PC-9 (cell line): ENCODE measurements at regions not wholly inside any gene's neighbourhood (a gene's known extent, or its start where the extent isn't known, plus 50 kb on each side); places are given as distances from the start of the nearest gene placed in this dataset.

Source experiments
- BruUV-seq: library from RNA; stranded (reverse); fragments of 400-500 nt; replicated peaks from 2 replicates; lab custom pipeline; 2021; lab: Mats Ljungman, UMichigan
- CTCF ChIA-PET: fragments of 300-600 bp; sonication (Branson Sonifier 250); formaldehyde crosslinking; loops from one replicate; lab custom pipeline; 2022; ENCODE audit warnings: antibody characterized with exemption; lab: Charles Lee
- POLR2A ChIA-PET: fragments of 300-600 bp; sonication (Branson Sonifier 250); formaldehyde crosslinking; loops from one replicate; lab custom pipeline; 2022; ENCODE audit warnings: antibody characterized with exemption; ENCODE audit not compliant: unreplicated experiment; lab: Charles Lee
- DNase-seq, 2 experiments: peaks; one replicate each; pipeline versions ENCODE4 v3.0.0 to v3.0.0-alpha.2; 2015 to 2022; ENCODE audit warnings: mixed read lengths in 1 of 2
- H2AFZ ChIP-seq: fragments of 200-600 bp; sonication (generic); 2 replicates; pipeline ENCODE4 v1.8.1; 2017; ENCODE audit warnings: antibody characterized with exemption
- H3F3A ChIP-seq: fragments of 200-600 bp; sonication (generic); 2 replicates; pipeline ENCODE4 v1.8.1; 2017; ENCODE audit warnings: antibody characterized with exemption, mild to moderate bottlenecking, low read depth; ENCODE audit not compliant: insufficient read depth
- H3K27ac ChIP-seq: fragments of 200-600 bp; sonication (generic); 2 replicates; pipeline ENCODE4 v1.6.1; 2016; ENCODE audit warnings: mixed run types
- H3K27me3 ChIP-seq: fragments of 200-600 bp; sonication (generic); 2 replicates; pipeline ENCODE4 v1.6.1; 2016; ENCODE audit warnings: low read depth, mixed run types; ENCODE audit not compliant: insufficient read depth
- H3K36me3 ChIP-seq: fragments of 200-600 bp; sonication (generic); 2 replicates; pipeline ENCODE4 v1.6.1; 2016; ENCODE audit warnings: low read depth, mixed run types
- H3K4me1 ChIP-seq: fragments of 200-600 bp; sonication (generic); replicated peaks from 2 replicates; pipeline ENCODE4 v1.6.1; 2016; ENCODE audit warnings: mixed run types; ENCODE audit not compliant: insufficient read depth
- H3K4me2 ChIP-seq: fragments of 200-600 bp; sonication (generic); 2 replicates; pipeline ENCODE4 v1.6.1; 2017; ENCODE audit warnings: mixed run types
- H3K4me3 ChIP-seq: fragments of 200-600 bp; sonication (generic); 2 replicates; pipeline ENCODE4 v1.6.1; 2016; ENCODE audit warnings: mixed run types
- H3K79me2 ChIP-seq: fragments of 200-600 bp; sonication (generic); 2 replicates; pipeline ENCODE4 v1.6.1; 2017; ENCODE audit warnings: low read depth, mixed run types
- H3K9me2 ChIP-seq: fragments of 200-600 bp; sonication (generic); 2 replicates; pipeline ENCODE4 v1.8.1; 2017; ENCODE audit warnings: mild to moderate bottlenecking; ENCODE audit not compliant: insufficient read depth
- H3K9me3 ChIP-seq: fragments of 200-600 bp; sonication (generic); 2 replicates; pipeline ENCODE4 v1.8.1; 2016; ENCODE audit warnings: low read depth; ENCODE audit not compliant: insufficient read depth
- H4K20me1 ChIP-seq: fragments of 200-600 bp; sonication (generic); 2 replicates; pipeline ENCODE4 v1.8.1; 2017; ENCODE audit not compliant: insufficient read depth
- EZH2 ChIP-seq: fragments of 200-600 bp; sonication (generic); IDR thresholded peaks from 2 replicates; pipeline ENCODE4 v1.8.0; 2017; ENCODE audit warnings: antibody characterized with exemption, low read depth
- intact Hi-C: fragments of 100-400 bp; cut with micrococcal nuclease; formaldehyde crosslinking; loops from one replicate; pipeline ENCODE4 v1.10.0; 2022; ENCODE audit not compliant: unreplicated experiment
- TF ChIP-seq, protein P1 (sequence below): fragments of 200-600 bp; sonication (generic); conservative IDR thresholded peaks from 2 replicates; pipeline ENCODE4 v1.6.1; 2017; ENCODE audit warnings: mixed run types, antibody characterized with exemption, mild to moderate bottlenecking, moderate library complexity

DNA sequence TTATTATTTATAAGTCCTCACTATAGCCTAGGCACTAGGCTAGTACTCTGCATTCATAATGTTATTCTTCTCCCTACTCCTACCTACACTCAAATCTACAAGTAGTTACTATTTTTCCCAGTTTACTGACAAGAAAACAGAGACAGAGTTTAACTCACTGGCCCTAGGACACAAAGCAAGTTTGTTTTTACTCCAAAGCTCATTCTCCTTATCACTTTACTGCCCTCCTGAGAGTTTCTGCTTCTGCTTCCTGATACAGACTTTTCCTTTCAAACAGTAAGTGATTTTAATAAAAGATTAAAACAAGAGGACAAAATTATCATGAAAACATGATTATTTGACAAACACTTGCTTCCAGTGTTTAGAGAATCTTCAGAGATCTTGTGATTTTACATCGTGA is 60.6 kb upstream of the CADPS start:
- Histone ChIP-seq H2AFZ (no peak overlapping the region), H3K79me2 (no peaks in the 10 kb centered on the region), H3K27ac (no peak overlapping the region), H3F3A (no peaks in the 10 kb centered on the region), H3K4me2 (no peak overlapping the region), H3K27me3 (no peaks in the 10 kb centered on the region), H3K9me3 (no peaks in the 10 kb centered on the region), H3K36me3 (no peaks in the 10 kb centered on the region), H4K20me1 (no peaks in the 10 kb centered on the region), H3K4me3 (no peak overlapping the region), H3K9me2 (no peaks in the 10 kb centered on the region), H3K4me1 (no peaks in the 10 kb centered on the region)
- POLR2A ChIA-PET = no interaction called here
- TF ChIP-seq EZH2 = no peak
- TF ChIP-seq, protein P1, sequence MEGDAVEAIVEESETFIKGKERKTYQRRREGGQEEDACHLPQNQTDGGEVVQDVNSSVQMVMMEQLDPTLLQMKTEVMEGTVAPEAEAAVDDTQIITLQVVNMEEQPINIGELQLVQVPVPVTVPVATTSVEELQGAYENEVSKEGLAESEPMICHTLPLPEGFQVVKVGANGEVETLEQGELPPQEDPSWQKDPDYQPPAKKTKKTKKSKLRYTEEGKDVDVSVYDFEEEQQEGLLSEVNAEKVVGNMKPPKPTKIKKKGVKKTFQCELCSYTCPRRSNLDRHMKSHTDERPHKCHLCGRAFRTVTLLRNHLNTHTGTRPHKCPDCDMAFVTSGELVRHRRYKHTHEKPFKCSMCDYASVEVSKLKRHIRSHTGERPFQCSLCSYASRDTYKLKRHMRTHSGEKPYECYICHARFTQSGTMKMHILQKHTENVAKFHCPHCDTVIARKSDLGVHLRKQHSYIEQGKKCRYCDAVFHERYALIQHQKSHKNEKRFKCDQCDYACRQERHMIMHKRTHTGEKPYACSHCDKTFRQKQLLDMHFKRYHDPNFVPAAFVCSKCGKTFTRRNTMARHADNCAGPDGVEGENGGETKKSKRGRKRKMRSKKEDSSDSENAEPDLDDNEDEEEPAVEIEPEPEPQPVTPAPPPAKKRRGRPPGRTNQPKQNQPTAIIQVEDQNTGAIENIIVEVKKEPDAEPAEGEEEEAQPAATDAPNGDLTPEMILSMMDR = no peak
- CTCF ChIA-PET = no interaction called here
- BruUV-seq = no TSS peak
- intact Hi-C loops = no loop called here
- no peak for DNase-seq

DNA sequence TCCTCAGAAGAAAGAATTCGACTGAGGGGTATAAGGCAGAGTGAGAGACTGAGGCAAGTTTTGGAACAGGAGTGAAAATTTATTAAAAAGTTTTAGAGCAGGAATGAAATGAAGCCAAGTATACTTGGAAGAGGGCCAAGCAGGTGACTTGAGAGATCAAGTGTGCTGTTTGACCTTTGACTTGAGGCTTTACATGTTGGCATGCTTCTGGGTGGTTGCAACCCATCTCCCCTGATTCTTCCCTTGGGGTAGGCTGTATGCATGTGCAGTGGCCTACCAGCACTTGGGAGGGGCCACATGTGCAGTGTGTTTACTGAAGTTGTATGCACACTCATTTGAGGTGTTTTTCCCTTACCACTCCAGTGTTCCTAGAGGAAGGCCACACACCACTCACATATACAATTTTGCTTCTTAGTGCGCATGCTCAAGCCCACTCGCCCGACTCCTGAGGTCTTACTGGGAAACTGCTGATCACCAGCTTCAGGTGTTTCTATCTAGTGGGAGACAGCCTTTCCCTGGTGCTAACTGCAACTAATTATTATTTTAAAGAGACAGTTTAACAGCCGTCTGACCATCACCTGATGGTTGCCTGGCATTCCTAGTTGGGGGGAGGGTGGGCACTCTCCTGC is 61.5 kb upstream of the CADPS start:
- no peak overlapping the region for H3K4me3 ChIP-seq
- DNase-seq = no peak
- ChIA-PET POLR2A (no interaction called here), CTCF (no interaction called here)
- TF ChIP-seq, protein P1 = no peak
- TF ChIP-seq EZH2 = no peak
- H3K27ac ChIP-seq = no peak overlapping the region
- H3K79me2 ChIP-seq = no peaks in the 10 kb centered on the region
- no peaks in the 10 kb centered on the region for H3K4me1 ChIP-seq
- H3K36me3 ChIP-seq = no peaks in the 10 kb centered on the region
- no peak overlapping the region for H3K4me2 ChIP-seq
- no peaks in the 10 kb centered on the region for H3K27me3 ChIP-seq
- BruUV-seq = no TSS peak
- H4K20me1 ChIP-seq = no peaks in the 10 kb centered on the region
- no peaks in the 10 kb centered on the region for H3K9me2 ChIP-seq
- no peaks in the 10 kb centered on the region for H3K9me3 ChIP-seq
- intact Hi-C loops = no loop called here
- no peaks in the 10 kb centered on the region for H3F3A ChIP-seq
- no peak overlapping the region for H2AFZ ChIP-seq

DNA sequence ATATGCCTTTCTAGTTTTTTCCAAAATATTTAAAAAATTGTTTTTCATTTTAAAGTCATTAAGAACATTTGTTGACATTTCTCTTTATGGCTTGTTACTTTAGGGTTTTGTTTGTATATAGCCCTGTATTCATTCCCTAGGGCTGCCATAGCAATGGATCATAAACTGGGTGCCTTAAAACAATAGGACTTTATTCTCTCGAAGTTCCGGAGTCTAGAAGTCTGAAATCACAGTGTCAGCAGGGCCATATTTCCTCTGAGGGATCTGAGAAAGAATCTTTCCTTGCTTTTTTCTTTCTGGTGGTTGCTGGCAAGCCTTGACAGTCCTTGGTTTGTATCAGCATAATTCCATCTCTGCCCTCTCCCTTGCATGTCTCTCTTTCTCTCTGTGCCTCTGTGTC is 63.4 kb upstream of the CADPS start:
- no peaks in the 10 kb centered on the region for H3K79me2 ChIP-seq
- ChIA-PET POLR2A (no interaction called here), CTCF (no interaction called here)
- H3K4me3 ChIP-seq = no peak overlapping the region
- no peak overlapping the region for H3K27ac ChIP-seq
- H3F3A ChIP-seq = no peaks in the 10 kb centered on the region
- DNase-seq = no peak
- H3K9me2 ChIP-seq = no peaks in the 10 kb centered on the region
- no peaks in the 10 kb centered on the region for H3K4me1 ChIP-seq
- H3K9me3 ChIP-seq = no peaks in the 10 kb centered on the region
- H4K20me1 ChIP-seq = no peaks in the 10 kb centered on the region
- H3K36me3 ChIP-seq = no peaks in the 10 kb centered on the region
- H3K4me2 ChIP-seq = no peak overlapping the region
- no TSS peak for BruUV-seq
- H2AFZ ChIP-seq = no peak overlapping the region
- H3K27me3 ChIP-seq = no peaks in the 10 kb centered on the region
- TF ChIP-seq, protein P1 = no peak
- no peak for TF ChIP-seq EZH2
- intact Hi-C loops = no loop called here
